Activated CD4-positive, alpha-beta T cell treated with anti-CD3 and anti-CD28 coated beads for 36 hours (primary cell): ENCODE measurements at regions not wholly inside any gene's neighbourhood (a gene's known extent, or its start where the extent isn't known, plus 50 kb on each side); places are given as distances from the start of the nearest gene placed in this dataset.
A peak's percentile ranks its signal among the peaks of the same experiment; 100 is the strongest.

ENCODE experiments used
- ATAC-seq: fragments of 200-7000 bp; cut with Tn5 transposase; one replicate; pipeline ENCODE4 v1.10.0; 2021; ENCODE audit warnings: mild to moderate bottlenecking, moderate library complexity
- CTCF ChIA-PET: fragments of 350-600 bp; sonication (Branson Sonifier 250); formaldehyde crosslinking; loops from one replicate; lab custom pipeline; 2021; ENCODE audit warnings: antibody characterized with exemption; lab: Charles Lee
- POLR2A ChIA-PET: fragments of 350-600 bp; sonication (Branson Sonifier 250); formaldehyde crosslinking; loops from one replicate; lab custom pipeline; 2021; ENCODE audit warnings: antibody characterized with exemption, inconsistent platforms; lab: Charles Lee
- DNase-seq: peaks from one replicate; pipeline ENCODE4 v3.0.0-alpha.2; 2020
- H3K27ac Mint-ChIP-seq: one replicate; pipeline ENCODE4 v1.8.0; 2021; ENCODE audit warnings: mixed read lengths
- H3K27me3 Mint-ChIP-seq: one replicate; pipeline ENCODE4 v1.8.0; 2021; ENCODE audit warnings: mixed read lengths
- H3K36me3 Mint-ChIP-seq: one replicate; pipeline ENCODE4 v1.8.0; 2021; ENCODE audit warnings: low read depth, mixed read lengths
- H3K4me1 Mint-ChIP-seq: one replicate; pipeline ENCODE4 v1.8.0; 2021; ENCODE audit warnings: mixed read lengths
- H3K4me3 Mint-ChIP-seq: one replicate; pipeline ENCODE4 v1.8.0; 2021; ENCODE audit warnings: mild to moderate bottlenecking, moderate library complexity, mixed read lengths
- H3K9me3 Mint-ChIP-seq: one replicate; pipeline ENCODE4 v1.8.0; 2021; ENCODE audit warnings: low read depth, mixed read lengths
- intact Hi-C, 2 experiments: fragments of 100-400 bp; cut with DNase I in 1 of 2; cut with micrococcal nuclease in 1 of 2; formaldehyde crosslinking; loops; one replicate each; pipeline versions ENCODE4 v1.14.2 to v1.15.1; 2022 to 2024; cut with DNase I, micrococcal nuclease

GRCh38 chr7:391961-392524 is 102.1 kb downstream of the FOXL3 start:
- Mint-ChIP-seq H3K4me1 (no peaks in the 10 kb centered on the region), H3K9me3 (peaks cover 17% of the 10 kb centered on the region), H3K36me3 (peaks cover 4% of the 10 kb centered on the region), H3K27ac (no peak overlapping the region), H3K4me3 (no peak overlapping the region), H3K27me3 (peaks cover 2% of the 10 kb centered on the region)
- intact Hi-C loops: no loop called here
- ATAC-seq: no peak
- CTCF ChIA-PET: no interaction called here
- POLR2A ChIA-PET: no interaction called here
- DNase-seq: peak; percentile 2

GRCh38 chr7:392822-393221 is 102.9 kb downstream of the FOXL3 start:
- intact Hi-C loops: no loop called here
- CTCF ChIA-PET: no interaction called here
- no peak overlapping the region for H3K27ac Mint-ChIP-seq
- ATAC-seq: no peak
- H3K4me1 Mint-ChIP-seq: no peaks in the 10 kb centered on the region
- H3K27me3 Mint-ChIP-seq: peaks cover 2% of the 10 kb centered on the region
- no peak overlapping the region for H3K4me3 Mint-ChIP-seq
- H3K9me3 Mint-ChIP-seq: peaks cover 19% of the 10 kb centered on the region
- no peak for DNase-seq
- H3K36me3 Mint-ChIP-seq: peaks cover 4% of the 10 kb centered on the region
- POLR2A ChIA-PET: no interaction called here

GRCh38 chr7:395643-396042 is 105.7 kb downstream of the FOXL3 start:
- Mint-ChIP-seq H3K4me1 (no peaks in the 10 kb centered on the region), H3K27me3 (peaks cover 2% of the 10 kb centered on the region), H3K36me3 (peaks cover 6% of the 10 kb centered on the region), H3K9me3 (peaks cover 30% of the 10 kb centered on the region), H3K27ac (no peak overlapping the region), H3K4me3 (no peak overlapping the region)
- ATAC-seq (no peak), DNase-seq (no peak)
- ChIA-PET POLR2A (no interaction called here), CTCF (no interaction called here)
- intact Hi-C loops: no loop called here

- H3K27me3 Mint-ChIP-seq: peaks cover 2% of the 10 kb centered on the region
- DNase-seq: no peak
- ATAC-seq: no peak
- no peak overlapping the region for H3K27ac Mint-ChIP-seq
- intact Hi-C loops: no loop called here
- ChIA-PET POLR2A (no interaction called here), CTCF (no interaction called here)
- no peak overlapping the region for H3K4me3 Mint-ChIP-seq
- H3K36me3 Mint-ChIP-seq: peaks cover 6% of the 10 kb centered on the region
- H3K4me1 Mint-ChIP-seq: no peaks in the 10 kb centered on the region
- H3K9me3 Mint-ChIP-seq: peaks cover 26% of the 10 kb centered on the region
Observed at GRCh38 chr7:398888-399287, 108.9 kb downstream of the FOXL3 start.

- H3K9me3 Mint-ChIP-seq: peaks cover 17% of the 10 kb centered on the region
- H3K27me3 Mint-ChIP-seq: no peaks in the 10 kb centered on the region
- ATAC-seq (no peak), DNase-seq (peak; percentile 2)
- H3K4me3 Mint-ChIP-seq: no peak overlapping the region
- POLR2A ChIA-PET: no interaction called here
- intact Hi-C loops: no loop called here
- no peak overlapping the region for H3K27ac Mint-ChIP-seq
- H3K36me3 Mint-ChIP-seq: peaks cover 3% of the 10 kb centered on the region
- CTCF ChIA-PET: no interaction called here
- no peaks in the 10 kb centered on the region for H3K4me1 Mint-ChIP-seq
Observed at GRCh38 chr7:400901-401485, 111.0 kb downstream of the FOXL3 start.

- no peak for DNase-seq
- ATAC-seq: no peak
- ChIA-PET CTCF (no interaction called here), POLR2A (no interaction called here)
- Mint-ChIP-seq H3K27me3 (no peaks in the 10 kb centered on the region), H3K36me3 (peaks cover 2% of the 10 kb centered on the region), H3K4me3 (no peak overlapping the region), H3K4me1 (no peaks in the 10 kb centered on the region), H3K27ac (no peak overlapping the region), H3K9me3 (peaks cover 13% of the 10 kb centered on the region)
- intact Hi-C loops: no loop called here
Observed at GRCh38 chr7:401495-401894, 111.5 kb downstream of the FOXL3 start.

GRCh38 chr7:404812-405488 is 114.7 kb downstream of the PDGFA start:
- no peaks in the 10 kb centered on the region for H3K4me1 Mint-ChIP-seq
- H3K4me3 Mint-ChIP-seq: no peak overlapping the region
- no peaks in the 10 kb centered on the region for H3K36me3 Mint-ChIP-seq
- no peaks in the 10 kb centered on the region for H3K27me3 Mint-ChIP-seq
- POLR2A ChIA-PET: no interaction called here
- no peak for DNase-seq
- no peak overlapping the region for H3K27ac Mint-ChIP-seq
- no peak for ATAC-seq
- CTCF ChIA-PET: no interaction called here
- H3K9me3 Mint-ChIP-seq: no peaks in the 10 kb centered on the region
- intact Hi-C loops: no loop called here

- no peaks in the 10 kb centered on the region for H3K4me1 Mint-ChIP-seq
- no peaks in the 10 kb centered on the region for H3K36me3 Mint-ChIP-seq
- intact Hi-C loops: no loop called here
- no peak overlapping the region for H3K27ac Mint-ChIP-seq
- POLR2A ChIA-PET: no interaction called here
- H3K4me3 Mint-ChIP-seq: no peak overlapping the region
- ATAC-seq (no peak), DNase-seq (peak; percentile 1)
- H3K9me3 Mint-ChIP-seq: no peaks in the 10 kb centered on the region
- no peaks in the 10 kb centered on the region for H3K27me3 Mint-ChIP-seq
- CTCF ChIA-PET: no interaction called here
Observed at GRCh38 chr7:405489-406211, 114.0 kb downstream of the PDGFA start.

GRCh38 chr7:407721-408539 is 111.7 kb downstream of the PDGFA start:
- ATAC-seq: no peak
- Mint-ChIP-seq H3K27ac (no peak overlapping the region), H3K4me3 (no peak overlapping the region), H3K4me1 (no peaks in the 10 kb centered on the region), H3K9me3 (no peaks in the 10 kb centered on the region), H3K36me3 (no peaks in the 10 kb centered on the region), H3K27me3 (no peaks in the 10 kb centered on the region)
- CTCF ChIA-PET: no interaction called here
- intact Hi-C loops: no loop called here
- peak; percentile 2 for DNase-seq
- POLR2A ChIA-PET: no interaction called here

GRCh38 chr7:408751-409311 is 110.8 kb downstream of the PDGFA start:
- Mint-ChIP-seq H3K4me3 (no peak overlapping the region), H3K9me3 (no peaks in the 10 kb centered on the region), H3K27ac (no peak overlapping the region), H3K27me3 (no peaks in the 10 kb centered on the region), H3K36me3 (no peaks in the 10 kb centered on the region), H3K4me1 (no peaks in the 10 kb centered on the region)
- ChIA-PET POLR2A (no interaction called here), CTCF (no interaction called here)
- no peak for ATAC-seq
- DNase-seq: no peak
- intact Hi-C loops: no loop called here
